ENCODE measurements at regions not wholly inside any gene's neighbourhood (a gene's known extent, or its start where the extent isn't known, plus 50 kb on each side); places are given as distances from the start of the nearest gene placed in this dataset.

DNA sequence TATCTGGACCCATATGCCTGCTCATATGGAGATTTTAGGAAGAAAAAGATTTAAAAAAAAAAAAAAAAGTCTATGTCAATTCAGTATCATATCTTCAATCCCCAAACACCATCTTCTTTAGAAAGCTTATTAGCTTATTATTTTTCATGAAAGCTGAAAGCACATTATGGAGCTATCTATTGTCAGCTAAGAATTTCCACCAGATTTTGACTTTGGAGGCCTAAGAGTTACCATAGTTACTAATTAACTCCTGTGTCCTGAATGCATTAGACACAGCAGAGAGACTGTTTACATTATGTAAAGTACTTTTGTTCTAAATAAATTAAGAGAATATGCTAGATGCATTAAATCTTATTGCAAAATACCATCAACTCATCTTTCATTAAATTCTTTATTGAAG, 255.5 kb upstream of the NRSN1 start:
- TF ChIP-seq MAFK (IDR thresholded peaks at IDR 0.05; ENCODE audit: low read depth, low read length) (no peak), SMC3 (IDR thresholded peaks at IDR 0.05; ENCODE audit: low read depth, low read length) (no peak), POLR2A (IDR thresholded peaks at IDR 0.05; ENCODE audit: low read depth, low read length) (no peak)
- TF ChIP-seq, protein P1, sequence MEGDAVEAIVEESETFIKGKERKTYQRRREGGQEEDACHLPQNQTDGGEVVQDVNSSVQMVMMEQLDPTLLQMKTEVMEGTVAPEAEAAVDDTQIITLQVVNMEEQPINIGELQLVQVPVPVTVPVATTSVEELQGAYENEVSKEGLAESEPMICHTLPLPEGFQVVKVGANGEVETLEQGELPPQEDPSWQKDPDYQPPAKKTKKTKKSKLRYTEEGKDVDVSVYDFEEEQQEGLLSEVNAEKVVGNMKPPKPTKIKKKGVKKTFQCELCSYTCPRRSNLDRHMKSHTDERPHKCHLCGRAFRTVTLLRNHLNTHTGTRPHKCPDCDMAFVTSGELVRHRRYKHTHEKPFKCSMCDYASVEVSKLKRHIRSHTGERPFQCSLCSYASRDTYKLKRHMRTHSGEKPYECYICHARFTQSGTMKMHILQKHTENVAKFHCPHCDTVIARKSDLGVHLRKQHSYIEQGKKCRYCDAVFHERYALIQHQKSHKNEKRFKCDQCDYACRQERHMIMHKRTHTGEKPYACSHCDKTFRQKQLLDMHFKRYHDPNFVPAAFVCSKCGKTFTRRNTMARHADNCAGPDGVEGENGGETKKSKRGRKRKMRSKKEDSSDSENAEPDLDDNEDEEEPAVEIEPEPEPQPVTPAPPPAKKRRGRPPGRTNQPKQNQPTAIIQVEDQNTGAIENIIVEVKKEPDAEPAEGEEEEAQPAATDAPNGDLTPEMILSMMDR (conservative IDR thresholded peaks at IDR 0.05; ENCODE audit: low read depth, low read length): no peak
